GM23338 (cell line): ENCODE measurements at regions not wholly inside any gene's neighbourhood (a gene's known extent, or its start where the extent isn't known, plus 50 kb on each side); places are given as distances from the start of the nearest gene placed in this dataset.

Source experiments
- CTCF ChIP-seq, 2 experiments: fragments of 200-600 bp in 1 of 2; sonication (generic) in 1 of 2; conservative IDR thresholded peaks; 2 replicates each; pipeline versions ENCODE4 v1.5.1 to v1.6.1; 2016 to 2017; ENCODE audit warnings: antibody characterized with exemption in 2 of 2, low read depth in 2 of 2, mild to moderate bottlenecking in 2 of 2, moderate library complexity in 1 of 2
- EZH2 ChIP-seq: fragments of 200-600 bp; sonication (generic); IDR thresholded peaks from one replicate; pipeline ENCODE4 v1.8.0; 2017; ENCODE audit warnings: antibody characterized with exemption, mild to moderate bottlenecking, low read depth; ENCODE audit not compliant: unreplicated experiment
- EZH2phosphoT487 ChIP-seq: fragments of 200-600 bp; sonication (generic); IDR thresholded peaks from one replicate; pipeline ENCODE4 v1.8.1; 2018; ENCODE audit warnings: antibody characterized with exemption; ENCODE audit not compliant: unreplicated experiment
- POLR2AphosphoS5 ChIP-seq: IDR thresholded peaks from 2 replicates; pipeline ENCODE4 v1.6.1; 2016; ENCODE audit warnings: antibody characterized with exemption, low read depth
- TF ChIP-seq, protein P1 (sequence below): IDR thresholded peaks from one replicate; pipeline ENCODE4 v1.6.1; 2018; ENCODE audit warnings: antibody characterized with exemption; ENCODE audit not compliant: unreplicated experiment

- no peak for TF ChIP-seq CTCF (conservative IDR thresholded peaks at IDR 0.05; ENCODE audit: low read depth in 2 of 2)
- TF ChIP-seq POLR2AphosphoS5, result no peak
- no peak for TF ChIP-seq EZH2
- no peak for TF ChIP-seq EZH2phosphoT487
- TF ChIP-seq, protein P1, sequence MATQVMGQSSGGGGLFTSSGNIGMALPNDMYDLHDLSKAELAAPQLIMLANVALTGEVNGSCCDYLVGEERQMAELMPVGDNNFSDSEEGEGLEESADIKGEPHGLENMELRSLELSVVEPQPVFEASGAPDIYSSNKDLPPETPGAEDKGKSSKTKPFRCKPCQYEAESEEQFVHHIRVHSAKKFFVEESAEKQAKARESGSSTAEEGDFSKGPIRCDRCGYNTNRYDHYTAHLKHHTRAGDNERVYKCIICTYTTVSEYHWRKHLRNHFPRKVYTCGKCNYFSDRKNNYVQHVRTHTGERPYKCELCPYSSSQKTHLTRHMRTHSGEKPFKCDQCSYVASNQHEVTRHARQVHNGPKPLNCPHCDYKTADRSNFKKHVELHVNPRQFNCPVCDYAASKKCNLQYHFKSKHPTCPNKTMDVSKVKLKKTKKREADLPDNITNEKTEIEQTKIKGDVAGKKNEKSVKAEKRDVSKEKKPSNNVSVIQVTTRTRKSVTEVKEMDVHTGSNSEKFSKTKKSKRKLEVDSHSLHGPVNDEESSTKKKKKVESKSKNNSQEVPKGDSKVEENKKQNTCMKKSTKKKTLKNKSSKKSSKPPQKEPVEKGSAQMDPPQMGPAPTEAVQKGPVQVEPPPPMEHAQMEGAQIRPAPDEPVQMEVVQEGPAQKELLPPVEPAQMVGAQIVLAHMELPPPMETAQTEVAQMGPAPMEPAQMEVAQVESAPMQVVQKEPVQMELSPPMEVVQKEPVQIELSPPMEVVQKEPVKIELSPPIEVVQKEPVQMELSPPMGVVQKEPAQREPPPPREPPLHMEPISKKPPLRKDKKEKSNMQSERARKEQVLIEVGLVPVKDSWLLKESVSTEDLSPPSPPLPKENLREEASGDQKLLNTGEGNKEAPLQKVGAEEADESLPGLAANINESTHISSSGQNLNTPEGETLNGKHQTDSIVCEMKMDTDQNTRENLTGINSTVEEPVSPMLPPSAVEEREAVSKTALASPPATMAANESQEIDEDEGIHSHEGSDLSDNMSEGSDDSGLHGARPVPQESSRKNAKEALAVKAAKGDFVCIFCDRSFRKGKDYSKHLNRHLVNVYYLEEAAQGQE, result no peak
Measured at GRCh38 chr5:82649943-82650342, 371.8 kb upstream of the RPS23 start.
